ENCODE measurements at regions not wholly inside any gene's neighbourhood (a gene's known extent, or its start where the extent isn't known, plus 50 kb on each side); places are given as distances from the start of the nearest gene placed in this dataset.

DNA sequence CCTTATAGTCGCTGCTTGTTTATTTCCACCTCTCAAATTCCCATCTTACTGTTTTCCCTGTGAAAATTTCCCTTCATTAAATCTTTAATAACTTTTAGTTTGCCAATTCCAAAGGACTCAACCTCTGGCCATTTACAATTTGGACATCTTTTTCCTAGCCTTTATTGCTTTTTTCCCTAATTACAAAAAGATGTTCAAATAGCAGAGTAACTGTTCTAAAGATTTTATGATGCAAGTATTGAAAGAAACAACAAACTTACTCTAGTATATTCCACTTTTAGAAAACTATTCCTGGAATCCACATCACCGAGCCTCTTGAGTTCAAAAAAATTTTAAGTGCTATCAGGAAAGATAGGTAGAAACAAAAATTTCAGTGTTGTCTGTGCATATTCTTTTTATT is 174.1 kb upstream of the UBE2E2 start:
- FAIRE-seq (no peak), DNase-seq (ENCODE audit: low read depth in 1 of 2, low spot score in 2 of 2) (no peak)
- Histone ChIP-seq H3K4me2 (ENCODE audit: insufficient read depth in 1 of 2, low read depth in 2 of 2, low read length in 2 of 2) (no peak overlapping the region), H4K8ac (ENCODE audit: extremely low read depth, insufficient read depth, low read length) (no peak overlapping the region), H3K27me3 (replicated peaks in 1 of 4; ENCODE audit: control insufficient read depth in 3 of 4, extremely low read depth in 1 of 4, insufficient read depth in 3 of 4, low read length in 3 of 4) (no peaks in the 10 kb centered on the region), H2BK5ac (ENCODE audit: low read depth, low read length) (peak overlapping the region; percentile 36; the same call in 1 of the 2 replicates), H2BK120ac (replicated peaks; ENCODE audit: low read depth, low read length) (peak overlapping the region; percentile 41), H2BK20ac (ENCODE audit: low read length) (no peak overlapping the region), H3K36me3 (ENCODE audit: control insufficient read depth in 2 of 4, insufficient read depth in 4 of 4, low read length in 3 of 4) (no peaks in the 10 kb centered on the region), H2BK15ac (ENCODE audit: low read length) (no peak overlapping the region), H3K79me1 (ENCODE audit: low read depth, low read length) (no peaks in the 10 kb centered on the region), H3K14ac (ENCODE audit: insufficient read length) (no peak overlapping the region), H4K20me1 (replicated peaks in 1 of 2; ENCODE audit: control insufficient read depth in 1 of 2, insufficient read depth in 2 of 2, low read length in 2 of 2) (no peaks in the 10 kb centered on the region), H4K5ac (ENCODE audit: insufficient read length, low read depth, low read length) (no peak overlapping the region), H2AFZ (ENCODE audit: low read length) (no peak overlapping the region), H3K18ac (ENCODE audit: extremely low read depth, low read length) (no peak overlapping the region; the same call in 1 of the 2 replicates), H3K56ac (replicated peaks; ENCODE audit: insufficient read length, low read depth, low read length) (no peak overlapping the region), H3K4me3 (ENCODE audit: extremely low read depth in 1 of 4, insufficient read depth in 2 of 4, low read depth in 3 of 4, low read length in 4 of 4) (no peak overlapping the region), H3K9me3 (ENCODE audit: insufficient read depth in 2 of 2, low read depth in 1 of 2, low read length in 1 of 2) (0 out of 4 replicates have a peak, but pooled peaks cover 0 to 3% of the 10 kb centered on the region in 2 experiments), H3K23ac (ENCODE audit: insufficient read length) (no peak overlapping the region), H2AK5ac (ENCODE audit: low read depth, low read length) (no peak overlapping the region), H4K91ac (replicated peaks; ENCODE audit: insufficient read length, low read length) (no peak overlapping the region), H3K79me2 (ENCODE audit: control insufficient read depth in 1 of 2, insufficient read depth in 2 of 2, low read length in 2 of 2) (no peaks in the 10 kb centered on the region), H3K4ac (replicated peaks; ENCODE audit: insufficient read length, low read depth, low read length) (no peak overlapping the region), H3K9ac (replicated peaks in 1 of 4; ENCODE audit: extremely low read depth in 1 of 4, low read depth in 3 of 4, low read length in 3 of 4) (no peak overlapping the region), H3K23me2 (ENCODE audit: low read depth, low read length) (no peaks in the 10 kb centered on the region), H3K4me1 (replicated peaks in 1 of 4; ENCODE audit: control insufficient read depth in 3 of 4, insufficient read depth in 4 of 4, low read length in 3 of 4) (peaks cover 0 to 5% (median 2%) of the 10 kb centered on the region in 4 experiments; a peak in 3 of 7 replicates), H2BK12ac (ENCODE audit: low read depth, low read length) (no peak overlapping the region), H3K27ac (ENCODE audit: low read depth, low read length) (no peak overlapping the region)
- 75% methylated on average over 2 of the region's 2 CpGs; no CpG with 5 or more reads in 1 of the 2 experiments for WGBS, 2 experiments (ENCODE audit: extremely low coverage in 1 of 2, insufficient coverage in 1 of 2, insufficient read length in 1 of 2, insufficient replicate concordance in 2 of 2, low coverage in 1 of 2, low lambda C conversion rate in 2 of 2, missing lambda C conversion rate in 1 of 2)
- TF ChIP-seq EGR1 (IDR thresholded peaks at IDR 0.05; ENCODE audit: borderline replicate concordance, low read depth, low read length), result no peak
- no peak for TF ChIP-seq GABPA (IDR thresholded peaks at IDR 0.05; ENCODE audit: borderline replicate concordance, insufficient read depth, low read length)
- no peak for TF ChIP-seq NANOG (IDR thresholded peaks at IDR 0.05; ENCODE audit: insufficient read depth, low read depth, low read length, poor library complexity, severe bottlenecking)
- no peak for TF ChIP-seq HDAC6 (IDR thresholded peaks at IDR 0.05; ENCODE audit: low read depth, low read length)
- TF ChIP-seq CTCF (IDR thresholded peaks at IDR 0.05; ENCODE audit: control extremely low read depth in 1 of 3, insufficient read depth in 1 of 3, low read depth in 1 of 3, low read length in 3 of 3), result no peak
- TF ChIP-seq EZH2 (IDR thresholded peaks at IDR 0.05; ENCODE audit: low read depth, low read length, severe bottlenecking), result no peak
- TF ChIP-seq SUZ12 (IDR thresholded peaks at IDR 0.05; ENCODE audit: low read length), result no peak
- ChIA-PET POLR2A (ENCODE audit: partially characterized antibody) (no interaction called here), CTCF (ENCODE audit: partially characterized antibody) (no interaction called here)

Data from H1 (cell line).